Left renal cortex interstitium (tissue), 4 donors: ENCODE measurements at regions not wholly inside any gene's neighbourhood (a gene's known extent, or its start where the extent isn't known, plus 50 kb on each side); places are given as distances from the start of the nearest gene placed in this dataset.
"Not testable (repeated sequence)": the region's sequence is repeated elsewhere in the genome, so short reads cannot be mapped to it uniquely, and the experiment has no call there.

Experiments
- DNase-seq, 4 donors: peaks; one replicate each; pipeline ENCODE4 v3.0.0-alpha.2; 2013; ENCODE audit warnings: low read depth in 4 of 4, low spot score in 2 of 4, missing footprints in 1 of 4

- peak in 1 of 4 donors; percentile 36 for DNase-seq
These were observed 378.9 kb downstream of the DLEU7 start for GRCh38 chr13:50464349-50465251.

DNA sequence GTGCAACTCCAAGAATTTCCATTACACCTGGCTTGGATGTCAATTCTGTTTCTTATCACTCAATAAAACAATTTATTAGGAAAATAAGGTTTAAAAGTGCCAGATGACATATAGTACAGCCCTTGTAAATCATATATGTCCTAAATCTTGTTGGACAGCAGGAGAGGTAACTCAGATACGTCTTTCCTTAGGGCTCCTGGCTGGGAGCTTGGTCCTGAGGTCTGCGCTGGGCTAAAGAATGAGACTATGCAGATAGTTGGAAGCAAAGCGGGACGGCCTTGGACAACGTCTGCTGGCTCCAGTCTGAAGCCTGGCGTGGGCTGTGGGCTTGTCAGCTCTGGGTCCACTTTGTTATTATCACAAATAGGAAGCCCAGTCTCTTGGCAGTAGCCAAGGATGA, 377.0 kb downstream of the DLEU7 start:
- no peak for DNase-seq

- no peak for DNase-seq
These were observed 376.1 kb downstream of the DLEU7 start for GRCh38 chr13:50467156-50468110.

DNA sequence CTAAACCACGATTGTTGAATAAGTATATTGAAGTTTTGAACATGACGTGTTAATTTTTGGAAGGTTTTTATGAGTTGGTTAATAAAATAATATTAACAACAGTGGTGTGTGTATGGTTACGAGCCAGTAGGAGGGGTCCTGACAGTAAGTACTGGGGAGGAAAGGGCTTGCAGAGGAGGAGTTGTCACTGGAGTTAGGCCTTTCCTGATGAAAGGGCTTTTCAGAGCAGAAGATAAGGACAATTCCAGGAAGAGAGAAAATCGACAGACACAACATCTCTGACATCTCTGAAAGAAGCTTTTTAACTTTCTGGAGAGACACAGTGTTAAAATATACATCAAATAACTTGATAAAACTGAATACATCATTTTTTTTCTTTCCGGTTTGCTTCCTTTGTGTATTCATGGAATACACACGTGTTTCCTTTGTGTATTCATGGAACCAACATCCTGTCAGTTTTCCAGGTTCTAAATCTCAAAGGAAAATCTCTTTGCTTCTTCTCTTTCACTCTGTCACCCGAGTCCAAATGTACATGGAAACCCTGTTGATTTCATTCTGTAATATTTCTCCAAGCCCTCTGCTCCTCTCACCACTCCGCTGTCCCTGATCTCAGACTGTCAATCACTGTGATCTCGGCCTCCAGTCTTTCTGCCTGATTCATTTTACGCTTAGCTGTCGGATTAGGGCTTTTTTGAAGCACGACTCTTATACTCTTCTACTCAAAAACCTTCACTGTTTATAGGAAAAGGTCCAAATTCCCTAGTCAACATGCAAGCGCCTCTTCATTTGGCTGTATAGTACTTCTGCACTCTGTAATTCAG, 374.4 kb downstream of the DLEU7 start:
- DNase-seq: no peak

DNA sequence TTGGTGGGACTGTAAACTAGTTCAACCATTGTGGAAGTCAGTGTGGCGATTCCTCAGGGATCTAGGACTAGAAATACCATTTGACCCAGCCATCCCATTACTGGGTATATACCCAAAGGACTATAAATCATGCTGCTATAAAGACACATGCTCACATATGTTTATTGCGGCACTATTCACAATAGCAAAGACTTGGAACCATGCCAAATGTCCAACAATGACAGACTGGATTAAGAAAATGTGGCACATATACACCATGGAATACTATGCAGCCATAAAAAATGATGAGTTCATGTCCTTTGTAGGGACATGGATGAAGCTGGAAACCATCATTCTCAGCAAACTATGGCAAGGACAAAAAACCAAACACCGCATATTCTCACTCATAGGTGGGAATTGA, 370.4 kb downstream of the DLEU7 start:
- not testable (repeated sequence) for DNase-seq

- no peak for DNase-seq
These were observed 369.3 kb downstream of the DLEU7 start for GRCh38 chr13:50474088-50474662.

GRCh38 chr13:50476577-50477285, 366.8 kb downstream of the DLEU7 start:
- DNase-seq: no peak

DNA sequence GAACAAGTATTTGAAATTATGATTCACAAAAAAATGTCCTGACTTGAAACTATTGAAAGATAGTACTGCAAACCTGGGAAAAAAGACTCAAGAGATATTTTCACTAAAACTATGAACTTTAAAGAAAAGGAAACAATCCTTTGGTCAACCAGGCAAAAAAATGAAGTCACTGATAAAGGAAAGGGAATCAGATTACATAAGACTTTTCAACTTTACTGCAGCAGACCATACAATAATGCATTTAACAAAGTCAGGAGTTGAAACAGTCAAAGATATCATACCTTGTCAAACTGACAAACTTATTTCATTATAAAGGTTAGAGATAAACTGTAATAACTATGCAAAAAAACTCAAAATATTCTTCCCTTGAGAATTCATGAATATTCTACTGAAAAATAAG, 361.6 kb downstream of the DLEU7 start:
- DNase-seq: no peak

GRCh38 chr13:50483416-50483815, 360.1 kb downstream of the DLEU7 start:
- no peak for DNase-seq

DNA sequence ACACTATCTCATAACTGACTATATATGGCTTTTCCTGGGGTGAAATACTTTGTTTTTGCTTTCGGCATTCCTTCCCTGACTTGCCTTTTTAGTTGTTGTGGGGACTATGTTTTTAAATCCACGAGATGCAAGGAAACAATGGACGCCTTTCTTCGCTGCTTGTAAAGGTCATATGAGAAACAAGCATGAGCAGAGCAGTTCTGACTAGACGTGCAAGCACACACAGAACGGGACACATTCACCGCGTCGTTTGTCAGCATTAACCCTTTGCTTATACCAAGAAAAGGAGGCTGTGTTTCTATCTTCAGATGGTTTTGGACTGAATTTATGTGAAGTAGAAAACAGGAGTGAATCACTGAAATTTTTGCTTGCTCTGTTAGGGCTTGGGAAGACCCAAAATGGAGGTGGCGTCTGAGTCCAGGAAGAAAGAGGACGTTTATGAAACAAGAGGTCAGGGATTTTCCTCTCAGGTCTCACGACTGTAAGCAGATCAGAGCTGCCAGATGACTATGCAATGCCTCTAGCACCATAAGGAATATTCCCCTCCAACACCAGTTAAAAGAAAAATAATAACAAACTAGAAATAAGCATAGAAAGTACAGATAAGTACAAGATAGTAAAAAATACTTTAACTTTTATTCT, 358.9 kb downstream of the DLEU7 start:
- DNase-seq: no peak

- DNase-seq: no peak
These were observed 357.2 kb downstream of the DLEU7 start for GRCh38 chr13:50485979-50486935.

- no peak for DNase-seq
These were observed 349.8 kb downstream of the DLEU7 start for GRCh38 chr13:50493683-50494082.

DNA sequence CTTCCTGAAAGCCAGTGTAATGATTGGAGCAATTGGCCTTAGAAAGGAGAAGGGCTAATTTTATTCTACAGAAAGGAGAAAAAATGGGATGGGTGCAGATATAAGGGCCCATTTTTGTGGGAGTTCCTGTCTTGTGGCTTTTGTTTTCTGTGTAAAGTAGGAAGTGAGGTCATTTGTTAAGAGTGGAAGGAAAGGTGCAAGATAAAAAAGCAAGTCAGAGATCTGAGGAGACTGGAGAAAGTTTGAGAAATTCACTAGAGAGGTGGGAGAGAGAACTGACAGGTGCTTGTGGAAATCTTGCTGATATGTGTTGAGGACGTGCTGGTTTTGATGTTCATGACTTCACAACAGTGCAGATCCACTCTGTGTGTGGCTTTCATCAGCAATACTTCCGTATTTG, 349.4 kb downstream of the DLEU7 start:
- DNase-seq: no peak

GRCh38 chr13:50503212-50503611, 340.3 kb downstream of the DLEU7 start:
- not testable (repeated sequence) for DNase-seq

DNA sequence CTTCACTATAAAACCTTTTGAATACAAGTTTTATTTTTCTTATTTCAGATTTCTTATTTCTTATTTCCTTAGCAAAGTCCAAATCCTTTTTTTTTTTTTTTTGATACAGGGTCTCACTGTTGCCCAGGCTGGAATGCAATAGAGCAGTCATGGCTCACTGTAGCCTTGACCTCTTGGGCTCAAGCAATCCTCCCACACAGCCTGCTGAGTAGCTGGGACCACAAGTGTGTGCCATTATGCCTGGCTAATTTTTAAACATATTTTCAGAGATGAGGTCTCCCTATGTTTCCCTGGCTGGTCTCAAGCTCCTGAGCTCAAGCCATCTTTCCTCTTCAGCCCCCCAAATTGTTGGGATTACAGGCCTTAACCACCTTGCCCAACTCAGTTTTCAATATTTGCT, 334.3 kb downstream of the DLEU7 start:
- no peak for DNase-seq

DNA sequence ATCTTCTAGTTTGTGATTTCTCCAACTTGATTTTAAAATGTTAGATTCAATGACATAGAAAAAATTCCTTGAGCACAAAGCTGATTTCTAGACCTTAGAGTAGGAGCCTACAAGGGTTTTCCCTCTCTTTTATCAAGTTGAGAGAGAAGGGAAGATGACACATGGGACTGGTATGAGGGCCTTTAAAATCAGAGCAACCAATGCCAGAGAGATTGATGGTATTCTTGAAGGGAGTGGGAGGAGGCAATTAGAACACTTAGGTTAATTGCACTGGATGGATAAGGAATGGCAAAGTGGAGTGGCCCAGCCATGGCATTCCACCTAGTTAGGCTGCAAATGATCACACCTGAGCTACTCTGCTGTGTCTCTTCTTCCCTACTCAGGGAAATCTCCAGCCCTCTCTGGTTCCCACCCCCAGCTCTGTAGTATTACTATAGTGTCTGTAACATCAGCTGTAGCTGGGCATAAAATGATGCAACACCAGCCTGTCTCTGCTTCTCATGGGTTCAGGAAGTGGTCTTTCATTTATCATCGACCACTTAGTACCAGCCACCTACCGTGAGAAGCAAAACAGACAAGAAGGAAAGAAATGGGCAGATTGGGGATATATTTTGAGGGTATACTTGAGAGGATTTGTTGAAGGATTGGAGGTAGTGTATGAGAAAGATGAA, 333.6 kb downstream of the DLEU7 start:
- no peak for DNase-seq

DNA sequence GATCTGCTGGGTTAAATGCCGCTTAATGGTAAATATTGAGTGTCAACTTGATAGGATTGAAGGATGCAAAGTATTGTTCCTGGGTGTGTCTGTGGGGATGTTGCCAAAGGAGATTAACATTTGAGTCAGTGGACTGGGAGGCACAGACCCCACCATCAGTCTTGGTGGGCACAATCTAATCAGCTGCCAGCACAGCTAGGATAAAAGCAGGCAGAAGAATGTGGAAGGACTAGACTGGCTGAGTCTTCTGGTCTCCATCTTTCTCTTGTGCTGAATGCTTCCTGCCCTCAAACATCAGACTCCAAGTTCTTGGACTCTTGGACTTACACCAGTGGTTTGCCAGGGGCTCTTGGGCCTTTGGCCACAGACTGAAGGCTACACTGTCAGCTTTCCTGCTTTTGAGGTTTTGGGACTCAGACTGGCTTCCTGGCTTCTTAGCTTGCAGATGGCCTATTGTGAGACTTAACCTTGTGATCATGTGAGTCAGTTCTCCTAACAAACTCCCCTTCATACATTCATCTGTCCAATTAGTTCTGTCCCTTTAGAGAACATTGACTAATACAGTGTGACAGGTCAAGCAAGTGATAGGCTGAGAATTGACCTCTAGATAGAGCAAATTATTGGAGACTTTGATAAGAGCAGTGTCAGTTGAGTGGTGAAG, 332.5 kb downstream of the DLEU7 start:
- not testable (repeated sequence) for DNase-seq
